HG02623 (cell line): ENCODE measurements at regions not wholly inside any gene's neighbourhood (a gene's known extent, or its start where the extent isn't known, plus 50 kb on each side); places are given as distances from the start of the nearest gene placed in this dataset.
"Not testable (repeated sequence)": the region's sequence is repeated elsewhere in the genome, so short reads cannot be mapped to it uniquely, and the experiment has no call there.

Experiments used
- ATAC-seq: cut with Tn5 transposase; IDR thresholded peaks from one replicate; pipeline ENCODE4 v1.9.1; 2021; ENCODE audit warnings: moderate library complexity; ENCODE audit not compliant: unreplicated experiment

DNA sequence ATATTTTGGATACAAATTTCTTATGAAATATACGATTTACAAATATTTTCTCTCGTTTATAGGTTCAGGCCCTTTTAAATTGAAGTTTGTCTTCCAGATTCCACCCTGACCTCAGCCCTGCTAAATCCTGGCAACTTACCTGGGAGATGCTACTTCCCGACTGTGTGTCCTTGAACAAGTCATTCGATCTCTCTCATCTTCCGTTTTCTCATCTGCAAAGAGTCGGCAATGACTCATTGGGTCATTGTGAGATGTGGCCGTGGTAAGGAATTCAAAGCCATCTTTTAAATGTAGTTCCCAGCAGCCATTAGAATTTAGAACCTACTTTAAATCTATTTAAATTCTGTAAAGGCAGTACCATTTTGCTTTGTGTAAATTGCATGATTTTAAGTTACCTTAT, 72.5 kb downstream of the LHX2 start:
- no peak for ATAC-seq

DNA sequence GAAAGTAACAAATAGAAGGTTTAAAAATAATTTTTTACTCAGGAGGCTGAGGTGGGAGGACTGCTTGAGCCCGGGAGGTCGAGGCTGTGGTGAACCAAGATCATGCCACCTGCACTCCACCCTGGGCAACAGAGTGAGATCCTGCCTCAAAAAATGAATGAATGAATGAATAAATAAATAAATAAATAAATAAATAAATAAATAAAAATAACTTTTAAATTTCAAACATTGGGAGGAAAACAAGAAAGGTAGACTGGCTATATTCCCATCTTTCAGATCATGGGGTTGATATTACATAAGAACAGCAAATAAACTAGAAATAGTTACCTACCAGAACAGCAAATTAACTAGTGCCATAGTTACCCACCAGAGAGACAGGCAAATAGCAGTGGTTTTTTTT, 75.7 kb downstream of the LHX2 start:
- no peak for ATAC-seq

DNA sequence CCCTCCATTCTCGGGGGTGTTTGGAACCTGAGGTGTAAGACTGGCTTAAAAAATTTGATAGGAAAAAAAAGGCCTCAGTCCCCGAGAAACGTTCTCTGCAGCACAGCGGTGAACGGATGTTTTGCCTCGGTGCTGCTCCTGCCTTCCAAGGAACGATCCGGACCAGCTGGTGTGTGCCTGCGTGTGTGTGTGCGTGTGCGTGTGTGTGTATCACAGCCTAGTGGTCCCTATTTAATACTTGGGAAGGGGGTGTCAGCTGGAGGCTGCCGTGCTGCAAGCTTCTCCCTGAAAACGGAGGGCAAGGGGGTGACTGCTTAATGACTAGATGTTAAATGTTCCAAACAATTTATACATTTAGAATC, 76.9 kb downstream of the LHX2 start:
- ATAC-seq = no peak

DNA sequence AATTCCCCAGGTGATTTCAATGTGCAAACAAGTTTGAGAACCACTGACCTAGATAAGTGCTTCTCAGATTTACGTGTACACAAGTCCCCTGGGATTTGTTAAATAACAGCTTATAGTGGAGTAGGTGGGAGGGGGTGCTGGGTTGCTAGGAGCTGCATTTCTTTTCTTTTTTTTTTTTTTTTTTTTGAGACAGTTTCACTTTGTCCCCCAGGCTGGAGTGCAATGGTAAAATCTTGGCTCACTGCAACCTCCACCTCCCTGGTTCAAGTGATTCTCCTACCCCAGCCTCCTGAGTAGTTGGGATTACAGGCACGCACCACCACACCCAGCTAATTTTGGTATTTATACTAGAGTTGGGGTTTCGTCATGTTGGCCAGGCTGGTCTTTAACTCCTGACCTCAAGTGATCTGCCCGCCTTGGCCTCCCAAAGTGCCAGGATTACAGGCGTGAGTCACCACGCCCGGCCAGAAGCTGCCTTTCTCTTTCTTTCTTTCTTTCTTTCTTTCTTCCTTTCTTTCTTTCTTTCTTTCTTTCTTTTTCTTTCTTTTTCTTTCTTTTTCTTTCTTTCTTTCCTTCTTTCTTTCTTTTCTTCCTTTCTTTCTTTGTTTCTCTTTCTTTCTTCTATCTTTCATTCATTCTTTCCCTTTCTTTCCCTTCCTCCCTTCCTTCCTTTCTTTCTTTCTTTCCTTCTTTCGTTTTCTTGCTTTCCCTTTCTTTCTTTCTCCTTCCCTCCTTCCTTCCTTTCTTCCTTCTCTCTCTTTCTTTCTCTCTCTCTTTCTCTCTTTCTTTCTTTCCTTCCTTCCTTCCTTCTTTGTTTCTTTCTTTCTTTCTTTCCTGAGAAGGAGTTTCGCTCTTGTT, 78.3 kb downstream of the LHX2 start:
- ATAC-seq = not testable (repeated sequence)

DNA sequence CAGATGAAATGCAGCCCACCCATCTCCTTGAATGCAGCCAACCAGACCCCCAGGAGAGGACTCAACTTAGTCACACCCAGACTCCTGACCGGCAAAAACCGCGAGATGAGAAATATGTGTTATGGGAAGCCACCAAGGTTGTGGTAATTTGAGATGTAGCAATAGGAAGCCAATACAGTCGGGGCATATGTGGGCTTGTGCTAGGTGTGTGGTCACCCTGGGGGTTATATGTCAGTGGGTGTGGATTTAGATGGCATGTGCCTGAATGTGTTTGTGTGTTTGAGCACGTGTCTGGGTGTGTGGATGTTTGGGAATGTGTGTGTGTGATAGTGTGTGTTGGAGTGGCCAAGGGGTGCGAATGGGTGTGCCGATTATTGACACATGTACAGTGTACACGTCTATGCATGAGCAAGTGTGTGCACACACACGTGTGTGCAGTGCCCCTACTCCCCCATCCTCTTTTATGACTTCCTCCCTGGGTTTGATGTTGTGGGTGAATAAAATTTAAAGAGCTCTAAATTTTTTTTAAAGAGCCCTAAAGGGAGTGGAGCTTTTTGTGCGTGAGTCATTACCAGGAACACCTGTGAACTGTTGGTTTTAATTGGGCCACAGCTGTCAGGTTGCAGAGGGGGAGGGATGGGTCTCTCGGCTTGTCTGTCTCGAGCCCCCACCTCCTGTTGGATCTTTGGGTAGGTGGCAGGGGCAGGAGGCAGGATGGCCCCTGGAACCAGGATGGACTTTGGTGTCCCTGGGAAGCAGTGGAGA, 86.8 kb downstream of the LHX2 start:
- ATAC-seq = no peak

DNA sequence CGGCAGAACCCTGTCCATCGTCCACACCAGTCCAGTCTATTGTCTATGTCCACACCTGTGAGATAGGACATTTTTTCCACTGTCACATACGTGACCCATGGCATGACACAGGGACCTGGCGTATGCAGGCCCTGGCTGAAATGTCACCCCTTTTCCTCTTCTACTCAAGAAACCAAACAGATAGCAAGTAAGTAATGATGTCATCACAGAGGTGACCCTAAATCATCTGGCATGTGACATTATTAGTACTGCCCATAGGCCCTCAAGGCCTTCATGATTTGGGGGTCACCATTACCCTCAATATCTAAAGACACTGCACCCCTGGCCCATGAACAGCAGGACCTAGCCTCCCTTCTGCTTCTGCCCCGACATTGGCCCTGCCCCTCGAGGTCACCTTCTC, 88.3 kb downstream of the LHX2 start:
- no peak for ATAC-seq

DNA sequence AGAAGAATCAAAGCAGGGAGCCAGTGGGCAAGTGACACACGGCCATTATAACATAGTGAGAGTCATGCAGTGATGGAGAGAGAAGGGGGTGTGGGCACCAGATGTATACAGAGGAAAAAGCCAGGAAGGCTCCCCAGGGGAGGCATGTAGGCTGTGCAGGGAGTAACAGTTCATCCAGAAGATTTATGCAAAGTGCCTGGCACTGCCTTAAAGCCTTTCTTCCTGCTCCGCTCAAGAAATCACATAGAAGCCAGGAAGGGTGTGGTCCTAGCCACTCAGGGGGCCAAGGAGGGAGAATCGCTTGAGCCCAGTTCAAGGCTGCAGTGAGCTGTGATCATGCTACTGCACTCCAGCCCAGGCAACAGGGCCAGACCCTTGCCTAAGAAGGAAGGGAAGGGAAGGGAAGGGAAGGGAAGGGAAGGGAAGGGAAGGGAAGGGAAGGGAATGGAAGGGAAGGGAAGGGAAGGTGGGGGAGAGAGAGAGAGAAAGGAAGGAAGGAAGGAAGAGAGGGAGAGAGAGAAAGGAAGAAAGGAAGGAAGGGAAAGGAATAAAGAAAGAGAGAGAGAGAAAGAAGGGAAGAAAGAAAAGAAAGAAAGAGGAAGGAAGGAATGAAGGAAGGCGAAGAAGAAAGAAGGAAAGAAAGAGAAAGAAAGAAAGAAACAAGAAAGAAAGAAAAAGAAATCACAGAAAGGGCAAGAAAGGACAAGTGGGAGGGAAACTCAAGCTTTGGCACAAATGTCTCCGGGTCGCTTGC, 89.8 kb downstream of the LHX2 start:
- no peak for ATAC-seq

DNA sequence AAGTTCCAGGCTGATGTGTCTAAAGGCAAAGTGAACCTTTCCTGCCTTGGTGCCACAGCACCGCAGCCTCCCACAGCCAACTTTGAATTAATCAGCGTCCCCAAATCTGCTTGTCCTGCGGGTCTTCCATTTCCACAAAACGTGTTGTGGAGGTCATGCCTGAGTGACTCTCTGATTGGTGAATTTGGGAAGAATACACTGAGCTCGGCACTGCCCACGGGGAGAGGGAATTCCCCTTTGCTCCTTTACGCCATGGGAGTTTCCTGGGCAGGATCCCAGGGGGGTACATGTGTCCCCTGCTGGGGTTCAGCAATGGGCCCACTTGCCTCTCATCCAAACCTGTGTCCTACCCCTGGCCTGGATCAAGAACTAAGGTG, 90.4 kb downstream of the LHX2 start:
- no peak for ATAC-seq

DNA sequence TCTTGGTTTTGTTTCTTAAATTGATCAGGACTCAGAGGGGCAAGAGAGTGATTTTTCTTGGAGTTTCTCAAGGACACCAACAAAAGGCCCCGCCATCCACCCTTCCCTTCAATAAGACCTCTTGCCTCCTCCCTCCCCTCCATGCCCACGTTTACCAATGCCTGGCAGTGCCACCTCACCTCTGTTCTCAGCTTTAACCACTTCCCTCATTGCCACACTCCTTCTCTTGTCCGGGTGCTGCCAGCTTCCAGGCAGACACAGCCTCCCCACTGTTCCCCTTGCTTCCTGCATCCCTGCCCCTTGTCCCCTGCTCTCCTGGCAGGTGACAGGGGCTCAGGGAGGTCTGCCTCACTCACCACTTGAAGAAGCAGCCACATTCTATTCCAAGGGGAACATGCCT, 90.8 kb downstream of the LHX2 start:
- no peak for ATAC-seq

DNA sequence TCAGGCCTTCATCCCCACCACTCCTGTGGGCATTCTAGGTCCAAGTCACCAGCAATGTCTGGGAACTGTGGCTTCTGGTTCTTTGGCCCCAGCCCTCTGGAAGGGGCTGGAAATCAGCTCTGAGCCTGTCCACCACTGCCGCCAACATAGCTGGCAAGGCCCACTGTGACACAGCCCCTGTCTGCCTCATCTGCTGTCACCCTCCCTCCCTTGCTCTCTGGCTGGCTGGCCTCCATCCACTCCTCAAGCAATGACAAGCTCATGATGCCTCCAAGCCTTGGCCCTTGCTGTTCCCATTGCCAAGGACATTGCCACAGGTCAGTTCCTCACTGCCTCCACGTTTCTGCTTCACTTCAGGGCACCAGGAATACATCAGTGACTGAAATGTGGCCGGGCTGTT, 93.7 kb downstream of the LHX2 start:
- no peak for ATAC-seq

DNA sequence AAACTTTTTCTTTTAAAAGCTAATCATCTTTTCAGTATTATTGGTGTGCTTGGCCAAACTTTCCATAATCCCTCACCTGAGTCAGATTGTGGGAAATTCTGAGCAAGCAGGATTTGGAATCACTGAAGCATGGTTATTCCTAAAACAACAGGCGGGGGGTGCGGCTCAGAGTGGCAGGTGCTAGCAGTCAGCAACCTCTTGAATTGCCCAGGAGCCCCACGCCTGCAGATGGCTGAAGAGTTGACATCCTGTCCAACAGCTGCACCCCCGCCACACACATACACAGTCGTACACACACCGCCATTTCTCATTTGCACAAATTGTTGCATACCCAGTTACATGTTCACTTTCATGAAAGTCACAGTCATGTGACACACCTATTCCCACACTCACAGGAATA, 96.6 kb downstream of the LHX2 start:
- ATAC-seq = no peak

DNA sequence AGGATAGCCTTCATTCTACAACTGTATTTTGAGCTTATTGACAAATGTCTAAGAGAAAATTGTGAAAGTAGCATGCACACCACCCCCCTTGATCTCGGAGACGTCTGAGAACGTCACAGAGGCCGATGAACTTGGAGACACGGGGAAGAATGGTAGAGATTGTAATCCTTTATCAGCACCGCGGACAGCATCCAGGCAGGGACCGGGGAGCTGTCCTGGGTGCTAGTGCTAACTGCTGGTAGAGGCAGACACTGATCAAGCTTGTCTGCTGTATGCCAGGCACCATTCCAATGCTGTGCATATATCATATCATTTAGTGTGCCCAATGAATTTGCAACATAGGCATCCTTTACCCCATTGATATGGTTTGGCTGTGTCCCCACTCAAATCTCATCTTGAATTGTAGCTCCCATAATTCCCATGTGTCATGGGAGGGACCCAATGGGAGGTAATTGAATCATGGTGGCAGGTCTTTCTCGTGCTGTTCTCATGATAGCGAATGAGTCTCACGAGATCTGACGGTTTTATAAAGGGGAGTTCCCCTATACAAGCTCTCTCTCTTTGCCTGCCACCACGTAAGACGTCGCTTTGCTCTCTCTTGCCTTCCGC, 98.8 kb downstream of the LHX2 start:
- ATAC-seq = no peak

DNA sequence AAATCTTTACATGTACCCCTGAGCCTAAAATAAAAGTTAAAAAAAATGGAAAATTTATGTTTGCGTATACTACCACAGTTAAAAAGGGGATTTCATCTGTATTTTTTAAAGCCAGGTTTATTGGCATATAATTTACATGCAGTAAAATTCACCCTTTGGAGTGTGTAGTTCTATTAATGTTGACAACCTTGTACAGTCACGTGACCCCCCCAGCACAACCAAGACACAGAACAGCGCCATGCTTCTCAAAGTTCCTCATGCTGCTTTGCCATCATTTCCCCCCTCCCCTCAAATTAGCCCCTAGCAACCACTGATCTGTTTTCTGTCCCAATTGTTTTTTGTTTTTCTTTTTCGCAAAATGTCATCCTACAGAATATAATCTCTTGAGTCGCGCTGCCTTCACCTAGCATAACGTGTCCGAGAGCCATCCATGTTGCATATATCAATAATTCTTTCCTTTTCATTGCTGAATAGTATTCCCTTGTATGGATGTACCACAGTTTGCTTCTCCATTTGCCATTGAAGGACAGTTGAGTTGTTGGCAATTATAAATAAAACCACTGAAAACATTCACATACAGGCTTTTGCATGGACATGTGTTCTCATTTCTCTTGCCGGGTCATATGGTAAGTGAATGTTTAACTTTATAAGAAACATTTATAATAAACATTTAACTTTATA, 105.3 kb downstream of the LHX2 start:
- no peak for ATAC-seq

DNA sequence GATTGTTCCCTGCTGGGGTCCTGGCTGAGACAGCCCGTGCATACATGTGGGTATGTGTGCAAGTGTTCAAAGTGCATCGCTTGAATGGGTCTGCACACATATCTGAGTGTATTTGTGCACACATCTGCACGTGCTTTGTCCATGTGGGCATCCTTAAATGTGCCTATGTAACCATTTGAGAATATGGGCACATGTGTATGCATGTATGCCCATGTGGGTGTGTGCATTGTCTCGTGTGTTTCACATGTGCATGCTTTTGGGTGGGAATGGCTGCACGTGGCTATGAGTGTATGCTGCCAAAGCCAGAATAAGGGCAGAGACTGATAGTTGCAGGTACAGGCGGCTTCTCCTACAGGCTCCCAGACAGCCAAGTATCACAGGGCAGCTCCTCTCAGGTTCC, 107.3 kb downstream of the LHX2 start:
- no peak for ATAC-seq

DNA sequence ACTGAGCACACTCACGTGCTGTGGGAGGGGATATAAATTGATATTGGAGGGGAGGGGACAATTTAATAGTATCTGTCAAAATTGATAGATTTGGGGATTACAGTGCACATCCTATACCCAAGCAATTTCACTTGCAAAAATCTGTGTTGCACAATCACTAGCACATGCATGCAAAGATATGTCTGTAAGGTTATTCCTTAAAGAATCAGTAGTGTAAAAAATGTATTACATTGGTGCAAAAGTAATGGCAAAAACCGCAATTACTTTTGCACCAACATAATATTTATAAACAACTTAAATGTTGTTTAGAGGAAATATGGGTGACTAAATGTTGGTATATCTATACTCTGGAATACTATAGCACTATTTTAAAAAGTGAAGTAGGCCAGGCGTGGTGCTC, 108.7 kb downstream of the LHX2 start:
- no peak for ATAC-seq

DNA sequence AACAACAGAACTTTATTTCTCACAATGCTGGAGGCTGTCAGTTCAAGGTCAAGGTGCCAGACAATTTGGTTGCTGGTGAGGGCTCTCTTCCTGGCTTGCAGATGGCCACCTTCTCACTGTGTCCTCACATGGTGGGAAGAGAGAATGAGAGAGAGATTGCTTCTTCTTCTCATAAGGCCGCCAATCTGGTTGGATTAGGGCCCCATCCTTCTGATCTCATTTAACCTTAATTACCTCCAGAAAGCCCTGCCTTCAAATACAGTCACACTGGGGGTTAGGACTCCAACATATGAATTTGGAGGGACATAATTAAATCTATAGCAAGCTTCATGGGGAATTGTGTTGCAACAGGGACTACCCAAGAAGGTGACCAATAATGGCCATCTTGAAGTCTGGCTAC, 110.2 kb downstream of the LHX2 start:
- no peak for ATAC-seq

DNA sequence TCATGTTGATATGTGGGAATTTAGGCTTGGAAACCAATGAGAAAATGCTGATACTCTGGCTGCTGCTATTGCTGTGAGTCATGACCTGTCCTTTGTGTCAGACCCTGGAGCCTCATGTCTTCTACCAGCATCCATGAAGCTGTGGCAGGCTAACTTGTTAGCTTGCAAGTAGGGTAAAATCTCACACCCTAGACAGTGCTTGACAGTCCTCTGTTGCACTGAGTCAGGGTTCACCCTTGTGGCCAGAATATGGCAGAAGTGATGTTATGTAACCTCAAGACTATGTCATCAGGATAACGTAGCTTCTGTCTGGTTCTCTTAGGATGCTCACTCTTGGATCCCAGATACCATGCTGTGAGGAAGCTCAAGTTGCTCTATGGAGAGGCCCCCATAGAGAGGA, 110.8 kb downstream of the LHX2 start:
- ATAC-seq = no peak

DNA sequence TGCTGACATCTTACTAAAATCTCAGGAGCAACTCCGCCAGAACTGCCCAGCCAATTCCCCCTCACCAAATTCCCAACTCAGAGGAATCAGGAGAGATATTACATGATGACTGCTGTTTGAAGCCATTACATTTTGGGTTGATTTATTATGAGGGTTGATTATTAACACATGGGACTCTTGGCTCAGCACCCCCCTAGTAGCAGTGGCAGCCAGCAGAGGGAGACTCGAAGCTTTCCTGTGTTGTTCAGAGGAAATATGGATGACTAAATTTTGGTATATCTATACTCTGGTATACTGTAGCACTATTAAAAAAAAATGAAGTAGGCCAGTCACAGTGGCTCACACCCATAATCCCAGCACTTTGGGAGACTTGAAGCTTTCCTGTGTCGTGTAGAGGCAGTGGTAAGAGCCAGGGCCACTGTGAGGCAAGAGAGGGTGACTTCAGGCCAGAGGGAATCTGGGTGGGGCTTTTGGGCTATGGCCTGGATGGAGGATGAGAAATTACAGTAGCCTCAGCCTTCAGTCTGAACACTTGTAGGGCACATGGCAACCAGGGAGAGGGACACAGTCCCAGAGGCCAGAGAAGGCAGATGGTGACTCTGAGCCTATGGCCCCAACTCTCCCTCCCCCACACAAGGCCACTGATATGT, 111.4 kb downstream of the LHX2 start:
- no peak for ATAC-seq

DNA sequence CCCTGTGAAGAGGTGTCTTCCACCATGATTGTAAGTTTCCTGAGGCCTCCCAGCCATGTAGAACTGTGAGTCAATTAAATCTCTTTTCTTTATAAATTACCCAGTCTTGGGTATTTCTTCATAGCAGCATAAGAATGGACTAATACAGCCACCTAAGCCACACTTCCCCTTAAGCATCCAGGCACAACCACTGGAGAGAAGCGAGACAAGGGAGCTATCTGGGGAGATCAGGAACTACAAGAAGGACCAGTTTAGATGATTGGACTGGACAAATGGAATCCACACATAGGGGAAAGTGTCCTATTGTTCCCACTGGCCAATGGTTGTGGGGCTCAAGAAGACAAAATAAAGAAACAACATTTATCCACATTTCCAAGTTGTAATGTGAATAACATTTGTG, 112.1 kb downstream of the LHX2 start:
- not testable (repeated sequence) for ATAC-seq
